HG03558 (cell line): ENCODE measurements at regions not wholly inside any gene's neighbourhood (a gene's known extent, or its start where the extent isn't known, plus 50 kb on each side); places are given as distances from the start of the nearest gene placed in this dataset.

Experiments used
- ATAC-seq: cut with Tn5 transposase; IDR thresholded peaks from one replicate; pipeline ENCODE4 v1.9.1; 2021; ENCODE audit warnings: moderate number of reproducible peaks; ENCODE audit not compliant: unreplicated experiment; ENCODE audit errors: extremely low read depth

DNA sequence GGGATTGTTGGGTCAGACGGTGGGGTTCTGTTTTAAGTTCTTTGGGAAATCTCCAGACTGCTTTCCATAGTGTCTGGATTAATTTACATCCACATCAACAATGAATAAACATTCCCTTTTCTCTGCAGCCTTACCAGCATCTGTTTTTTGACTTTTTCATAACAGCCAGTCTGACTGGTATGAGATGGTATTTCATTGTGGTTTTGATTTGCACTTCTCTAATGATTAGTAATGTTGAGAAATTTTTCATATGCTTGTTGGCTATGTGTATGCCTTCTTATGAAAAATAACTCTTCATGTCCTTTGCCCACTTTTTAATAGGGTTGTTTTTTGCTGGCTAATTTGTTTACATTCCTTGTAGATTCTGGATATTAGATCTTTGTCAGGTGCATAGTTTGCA, 140.8 kb upstream of the CNTN1 start:
- no peak for ATAC-seq

DNA sequence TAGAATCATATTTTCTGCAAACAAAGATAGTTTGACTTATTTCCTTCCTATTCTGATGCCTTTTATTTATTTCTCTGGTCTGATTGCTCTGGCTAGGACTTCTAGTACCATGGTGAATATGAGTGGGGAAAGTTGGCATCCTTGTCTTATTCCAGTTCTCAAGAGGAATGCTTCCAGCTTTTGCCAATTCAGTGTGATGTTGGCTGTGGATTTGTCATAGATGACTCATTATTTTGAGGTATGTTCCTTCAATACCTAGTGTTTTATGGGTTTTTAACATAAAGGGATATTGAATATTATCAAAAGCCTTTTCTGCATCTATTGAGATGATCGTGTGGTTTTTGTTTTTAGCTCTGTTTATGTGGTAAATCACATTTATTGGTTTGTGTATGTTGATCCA, 139.4 kb upstream of the CNTN1 start:
- ATAC-seq, result no peak

DNA sequence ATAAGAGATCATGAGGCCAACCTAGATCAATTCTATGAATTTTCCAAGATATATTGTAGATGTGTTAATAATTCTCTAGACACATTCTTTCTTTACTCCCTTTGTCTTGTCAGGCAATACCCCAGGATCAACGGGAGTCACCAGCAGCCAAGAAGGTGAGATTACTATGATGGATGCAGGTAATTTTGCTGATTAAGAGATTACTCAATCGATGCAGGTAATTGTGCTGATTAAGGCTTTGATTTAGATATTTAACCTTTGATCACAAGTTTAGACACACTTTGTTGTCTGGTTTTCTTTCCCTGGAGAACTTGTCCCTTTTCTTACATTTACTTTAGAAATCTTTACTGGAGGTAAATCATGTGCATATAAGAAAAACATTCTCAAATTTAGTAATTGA, 134.3 kb upstream of the CNTN1 start:
- ATAC-seq, result no peak

DNA sequence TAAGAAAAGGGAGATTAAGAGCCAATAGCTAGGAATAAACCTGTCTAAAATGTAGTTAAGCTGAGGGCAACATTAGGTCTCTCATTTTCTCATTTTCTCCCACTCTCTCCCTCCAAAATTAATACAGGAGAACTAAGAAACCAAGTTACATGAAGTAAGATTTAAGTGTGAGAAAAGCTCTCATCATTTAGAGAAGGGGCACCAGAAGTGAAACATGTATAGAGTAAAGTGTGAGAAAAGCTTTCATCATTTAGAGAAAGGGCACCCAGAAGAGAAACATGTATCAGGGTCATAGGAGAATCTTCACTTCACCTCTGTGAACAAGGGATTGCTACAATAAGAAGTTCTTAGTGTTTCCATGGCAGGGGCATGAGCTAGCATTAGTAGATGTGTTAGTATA, 132.4 kb upstream of the CNTN1 start:
- ATAC-seq, result peak; percentile 41

DNA sequence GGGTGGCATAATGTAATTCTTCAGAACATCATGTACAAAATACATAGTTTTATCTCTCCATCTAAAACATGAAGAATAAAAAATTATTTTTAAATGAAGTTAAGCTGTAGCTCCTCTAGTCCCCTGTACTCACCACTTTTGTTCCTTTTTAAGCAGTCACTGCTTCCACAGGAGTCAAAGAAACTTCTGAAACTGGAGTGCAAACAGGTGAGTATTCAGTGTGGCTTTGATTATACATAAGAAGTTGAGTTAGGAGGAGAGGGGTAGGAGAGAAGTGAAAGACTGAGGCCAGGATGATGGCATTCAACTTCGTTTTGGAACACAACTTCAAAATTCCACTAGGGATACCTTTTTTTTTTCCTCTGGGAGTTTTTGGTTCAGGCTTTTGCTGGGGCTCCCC, 131.4 kb upstream of the CNTN1 start:
- ATAC-seq, result no peak

DNA sequence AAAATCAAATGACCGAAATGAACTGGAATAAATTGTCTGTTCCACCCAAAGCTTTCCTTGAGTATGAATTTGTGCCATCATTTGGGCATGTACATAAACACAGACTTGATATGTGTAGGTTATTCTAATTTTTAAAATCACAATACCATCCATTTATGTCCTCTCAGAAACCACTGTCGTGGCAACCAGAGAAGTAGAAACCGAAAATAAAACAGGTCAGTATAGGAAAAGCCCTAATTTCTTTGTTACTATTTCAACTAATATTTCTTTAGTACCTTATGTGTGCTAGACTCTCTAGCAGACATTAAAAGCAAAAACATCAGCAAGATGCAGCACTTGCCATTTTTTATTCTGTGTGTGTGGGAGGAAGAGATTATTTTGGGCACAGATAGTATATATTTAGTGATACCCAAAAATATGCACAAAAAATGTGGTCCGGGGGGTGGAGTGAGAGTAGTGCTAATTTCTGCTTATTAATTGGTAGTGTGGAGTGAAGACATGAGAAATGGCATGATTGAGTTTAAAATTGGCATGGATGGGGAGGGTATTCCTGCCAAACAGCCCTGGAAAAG, 130.8 kb upstream of the CNTN1 start:
- no peak for ATAC-seq

DNA sequence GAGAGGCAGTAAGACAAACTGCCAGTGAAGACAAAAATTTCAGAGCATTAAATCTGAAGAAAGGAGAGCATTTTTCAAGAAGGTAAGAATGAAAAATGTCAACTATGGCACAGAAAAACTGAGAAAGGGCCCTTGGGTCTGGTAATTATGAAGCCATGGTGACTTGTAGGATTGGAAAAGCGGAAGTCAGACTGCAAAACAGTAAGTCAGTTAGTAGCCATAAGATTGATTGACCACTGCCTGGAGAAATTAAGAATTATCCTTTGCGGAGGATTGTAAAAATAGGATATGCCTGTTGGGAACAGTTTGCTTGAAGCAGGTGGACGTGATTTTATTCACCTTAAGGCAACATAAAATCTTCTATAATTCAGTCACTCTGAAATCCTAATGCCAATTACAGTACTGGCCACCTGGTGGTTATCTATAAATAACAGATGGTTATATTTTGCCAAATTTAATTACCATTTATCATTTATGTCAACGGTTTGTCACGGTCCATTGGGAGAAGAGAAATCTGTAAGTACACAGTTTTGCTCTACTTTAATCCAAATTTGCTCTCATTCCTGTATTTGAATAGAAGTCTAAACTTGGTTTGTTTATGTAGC, 127.1 kb upstream of the CNTN1 start:
- no peak for ATAC-seq

DNA sequence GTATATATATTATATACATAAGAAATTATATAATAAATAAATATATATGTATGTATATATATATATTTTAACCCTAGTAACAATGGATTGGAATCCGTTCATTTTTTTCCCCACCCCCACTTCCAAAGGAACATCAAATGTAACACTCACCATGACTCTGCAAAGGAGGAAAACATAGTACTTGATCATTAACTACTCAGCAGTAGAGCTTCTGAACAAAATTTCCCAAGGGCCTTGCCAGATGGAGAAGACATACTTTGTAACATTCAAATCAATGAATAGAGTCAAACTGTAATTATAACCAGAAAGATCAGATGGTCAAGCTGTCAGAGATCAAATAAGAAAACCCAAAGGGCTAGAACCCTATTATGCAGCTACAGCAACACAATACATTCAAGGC, 126.0 kb upstream of the CNTN1 start:
- ATAC-seq, result no peak

DNA sequence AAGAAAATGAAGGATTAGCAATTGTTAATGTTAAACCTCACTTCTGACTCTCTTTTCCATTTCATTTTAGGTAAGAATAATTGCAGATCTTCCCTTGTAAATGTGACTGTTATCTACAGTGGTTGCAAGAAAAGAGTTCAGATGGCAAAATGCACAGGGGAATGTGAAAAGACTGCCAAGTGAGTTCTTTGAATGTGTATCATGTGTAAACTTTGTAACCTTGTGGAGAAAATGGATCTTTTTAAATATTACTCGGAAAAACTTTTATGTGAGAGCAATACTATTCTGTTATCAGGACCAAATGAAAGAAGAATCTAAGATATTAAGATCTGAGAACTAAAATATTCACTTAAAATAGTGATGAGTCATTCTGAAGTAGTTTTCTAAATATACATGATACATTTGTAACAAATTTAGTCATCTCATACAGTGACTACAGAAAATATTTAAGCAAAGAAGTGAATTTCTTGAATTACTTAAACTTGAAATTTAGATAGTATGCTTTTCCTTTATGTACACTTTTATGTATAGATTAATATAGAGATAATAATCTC, 122.5 kb upstream of the CNTN1 start:
- no peak for ATAC-seq

DNA sequence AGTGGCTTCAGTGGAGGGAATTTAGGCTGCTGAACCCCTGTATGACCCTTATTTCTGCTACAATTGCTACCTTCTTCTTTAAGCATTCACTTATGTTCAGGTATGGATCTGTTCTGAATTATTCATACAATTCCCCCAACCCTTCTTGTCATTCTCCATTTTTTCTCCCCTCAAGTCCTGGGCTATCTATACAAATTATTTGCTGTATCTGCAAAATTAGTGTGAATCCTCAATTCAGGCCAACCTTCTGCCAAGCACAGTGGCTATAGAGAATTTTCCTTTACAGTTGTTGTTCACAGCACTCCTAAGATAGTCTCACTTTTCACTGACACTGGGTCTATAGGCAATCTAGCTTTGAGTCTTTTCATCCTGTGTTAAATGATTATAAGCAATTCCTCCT, 119.2 kb upstream of the CNTN1 start:
- no peak for ATAC-seq

DNA sequence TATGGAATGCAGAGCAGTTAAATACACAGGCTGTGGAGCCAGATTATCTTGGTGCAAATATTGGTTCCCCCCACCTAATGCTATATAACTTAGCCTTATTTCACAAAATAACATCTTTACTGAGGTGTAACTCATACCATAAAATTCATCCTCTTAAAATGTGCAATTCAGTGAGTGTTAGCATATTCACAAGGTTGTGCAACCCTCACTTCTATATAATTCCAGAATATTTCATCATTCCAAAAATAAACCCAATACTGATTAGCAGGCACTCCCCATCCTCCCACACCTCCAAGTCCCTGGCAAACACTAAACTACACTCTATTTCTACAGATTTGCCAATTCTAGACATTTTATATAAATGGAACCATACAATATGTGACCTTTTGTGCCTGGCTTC, 116.3 kb upstream of the CNTN1 start:
- ATAC-seq, result no peak

DNA sequence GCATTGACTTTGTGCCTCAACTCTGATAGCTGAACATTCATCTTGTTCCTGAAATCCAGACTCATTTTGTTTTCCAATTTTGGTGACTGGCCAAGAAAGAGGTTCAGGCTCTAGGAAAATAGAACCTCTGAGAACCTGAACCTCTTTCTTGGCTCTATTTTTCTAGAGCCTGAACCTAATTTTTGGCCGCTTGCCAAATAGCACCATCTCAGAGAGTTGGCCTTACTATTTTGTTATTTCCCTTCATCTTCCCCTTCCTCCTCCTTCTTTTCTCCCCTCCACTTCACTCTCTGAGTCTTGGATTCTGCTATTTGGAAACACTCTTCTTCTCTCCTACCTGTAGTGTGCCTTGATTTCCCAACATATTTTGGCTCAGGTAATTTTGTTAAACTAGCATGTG, 114.4 kb upstream of the CNTN1 start:
- ATAC-seq, result no peak

DNA sequence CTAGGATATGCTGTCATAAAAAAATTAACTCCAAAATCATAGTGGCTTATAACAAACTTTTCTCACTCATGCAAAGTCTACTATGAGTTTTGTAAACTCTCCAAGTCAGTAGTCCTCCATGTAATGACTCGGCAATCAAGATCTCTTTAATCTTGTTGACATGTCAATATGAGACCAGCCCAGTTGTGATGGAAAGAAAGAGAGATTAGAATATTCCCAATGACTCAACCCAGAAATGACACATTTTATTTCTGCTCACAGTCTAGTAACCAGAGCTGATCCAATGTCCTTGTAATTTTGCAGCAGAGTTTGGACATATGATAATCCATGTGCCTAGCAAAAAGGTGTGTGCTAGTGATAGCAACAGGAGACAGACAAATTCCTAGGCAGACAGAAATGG, 112.6 kb upstream of the CNTN1 start:
- ATAC-seq, result no peak

DNA sequence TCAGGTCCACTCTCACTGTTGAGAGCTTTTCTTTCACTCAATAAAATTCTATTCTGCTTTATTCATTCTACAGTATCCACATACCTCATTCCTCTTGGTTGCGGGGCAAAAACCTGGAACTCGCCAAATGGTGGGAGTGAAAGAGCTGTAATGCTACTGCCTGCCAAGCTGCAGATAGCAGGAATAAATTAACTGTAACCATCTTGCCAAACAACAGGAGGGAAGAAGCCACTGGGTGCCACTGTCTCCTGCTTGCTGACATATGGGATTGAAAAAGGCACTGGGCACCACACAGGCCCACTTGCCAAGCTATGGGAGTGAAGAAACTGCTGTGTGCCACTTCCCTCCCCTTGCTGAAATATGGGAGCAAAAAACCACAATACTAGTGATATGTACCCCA, 111.9 kb upstream of the CNTN1 start:
- no peak for ATAC-seq

DNA sequence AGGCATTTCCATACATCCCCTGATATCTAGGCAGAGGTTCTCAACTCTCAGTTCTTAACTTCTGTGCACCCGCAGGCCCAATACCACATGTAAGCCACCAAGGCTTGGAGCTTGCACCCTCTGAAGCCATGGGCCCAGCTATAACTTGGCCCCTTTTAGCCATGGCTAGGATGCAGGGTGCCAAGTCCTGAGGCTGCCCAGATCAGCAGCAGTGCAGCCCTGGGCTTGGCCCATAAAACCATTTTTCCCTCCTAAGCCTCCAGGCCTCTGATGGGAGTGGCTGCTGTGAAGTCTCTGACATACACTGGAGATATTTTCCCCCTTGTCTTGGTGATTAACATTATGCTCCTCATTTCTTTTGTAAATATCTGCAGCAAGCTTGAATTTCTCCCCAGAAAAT, 110.3 kb upstream of the CNTN1 start:
- ATAC-seq, result no peak

DNA sequence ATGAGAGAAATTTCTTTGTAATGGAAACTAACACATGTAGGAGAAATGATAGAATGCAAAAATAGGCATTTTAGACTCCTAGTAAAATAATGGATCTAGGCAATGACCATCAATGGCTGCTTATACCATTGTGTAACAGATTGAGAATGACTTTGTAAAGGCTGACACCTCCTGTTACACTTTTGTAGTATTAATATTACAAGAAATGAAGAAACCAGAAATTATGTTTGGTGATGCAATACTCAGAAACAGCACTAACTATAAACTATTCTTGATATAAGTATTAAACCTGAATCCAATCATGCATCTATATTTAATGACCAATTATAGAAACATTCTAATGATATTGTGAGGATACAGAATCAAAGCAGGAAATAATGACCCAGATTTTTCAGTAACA, 108.5 kb upstream of the CNTN1 start:
- ATAC-seq, result no peak

DNA sequence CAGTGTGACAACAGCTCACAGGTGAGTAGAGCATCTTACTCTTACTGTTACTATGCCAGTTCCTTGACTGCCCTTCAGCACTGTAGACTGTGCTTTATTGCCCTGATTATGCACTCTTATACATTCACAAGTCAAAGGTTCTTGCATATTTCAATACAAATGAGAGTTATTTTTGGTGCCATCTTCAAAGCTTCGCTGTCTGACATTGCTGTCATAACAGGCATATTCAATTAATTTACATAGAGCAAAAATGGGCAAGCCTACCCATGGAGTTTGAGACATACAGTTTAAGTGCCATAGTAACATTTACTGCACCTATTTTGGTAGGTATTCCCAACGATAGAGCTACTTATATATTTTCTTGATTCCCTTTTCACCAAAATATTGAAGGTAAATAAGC, 107.5 kb upstream of the CNTN1 start:
- ATAC-seq, result no peak

DNA sequence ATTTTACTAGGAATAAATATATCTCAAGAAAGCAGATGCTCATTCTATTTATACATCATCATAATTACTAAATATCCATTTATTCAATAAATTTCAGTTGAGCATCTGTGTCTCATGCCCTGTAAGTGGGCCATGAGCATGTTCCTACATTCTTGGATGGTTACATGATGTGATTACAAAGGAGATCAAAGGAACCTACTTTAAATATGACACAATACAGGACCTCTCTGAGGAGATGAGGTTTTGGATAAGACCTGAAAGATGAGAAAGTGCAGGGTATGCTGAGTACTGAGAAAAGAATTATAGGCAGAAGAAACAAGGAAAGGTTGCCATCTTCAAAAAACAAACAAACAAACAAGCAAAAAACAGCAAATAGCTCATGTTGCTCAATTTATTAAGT, 105.4 kb upstream of the CNTN1 start:
- no peak for ATAC-seq

DNA sequence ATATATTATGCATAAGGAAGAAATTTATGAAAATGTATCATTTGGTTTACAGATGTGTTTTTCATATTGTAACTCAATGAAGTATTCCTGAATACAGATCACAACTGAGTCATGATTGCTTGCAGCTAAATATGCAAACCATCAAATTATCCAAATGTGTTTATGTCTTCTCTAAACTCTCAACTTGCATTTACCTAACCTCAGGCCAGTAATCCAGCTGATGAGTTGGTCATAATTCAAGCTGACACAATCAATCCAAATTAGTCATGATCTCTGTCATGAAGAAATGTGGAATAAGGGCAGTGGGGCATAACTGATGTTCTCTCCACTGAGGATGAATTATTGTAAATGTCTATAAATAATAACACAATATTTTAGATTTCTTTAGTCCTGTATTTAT, 104.8 kb upstream of the CNTN1 start:
- ATAC-seq, result no peak

DNA sequence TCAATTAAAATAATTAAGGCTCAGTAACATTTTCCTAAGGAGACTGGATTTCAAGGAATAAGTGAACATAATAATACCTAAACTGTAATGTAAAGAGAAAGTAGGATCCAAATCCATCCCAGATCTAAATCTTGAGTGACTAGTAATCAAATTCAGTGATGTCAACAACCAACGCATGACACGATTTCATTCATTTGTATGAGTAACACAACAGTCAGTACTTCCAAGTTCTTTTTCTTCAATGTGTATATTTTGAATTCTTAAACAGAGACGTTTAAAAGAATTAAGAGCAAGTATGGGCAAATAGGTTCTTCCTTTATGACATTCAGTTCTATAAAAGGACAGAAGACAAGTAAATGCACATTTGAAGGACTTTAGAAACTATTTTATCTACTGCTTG, 104.3 kb upstream of the CNTN1 start:
- no peak for ATAC-seq

DNA sequence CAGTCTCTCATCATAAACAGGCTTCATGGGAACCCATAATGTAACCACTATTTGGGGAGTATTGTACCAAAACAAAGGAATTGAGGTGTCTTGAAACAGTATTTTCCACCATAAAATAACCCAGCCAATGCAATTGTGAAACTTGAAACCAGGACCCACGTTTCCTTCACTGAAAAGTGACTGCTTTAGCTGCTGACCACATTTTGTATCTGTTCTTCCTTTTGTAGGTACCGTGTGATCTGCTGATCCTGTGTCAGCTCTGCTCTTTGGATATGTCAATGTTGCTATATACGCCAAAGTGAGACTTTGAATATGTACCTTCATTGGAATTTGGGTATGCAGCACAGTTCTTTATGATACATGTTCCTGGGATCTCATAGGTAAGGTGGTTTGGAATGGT, 95.1 kb upstream of the CNTN1 start:
- no peak for ATAC-seq

DNA sequence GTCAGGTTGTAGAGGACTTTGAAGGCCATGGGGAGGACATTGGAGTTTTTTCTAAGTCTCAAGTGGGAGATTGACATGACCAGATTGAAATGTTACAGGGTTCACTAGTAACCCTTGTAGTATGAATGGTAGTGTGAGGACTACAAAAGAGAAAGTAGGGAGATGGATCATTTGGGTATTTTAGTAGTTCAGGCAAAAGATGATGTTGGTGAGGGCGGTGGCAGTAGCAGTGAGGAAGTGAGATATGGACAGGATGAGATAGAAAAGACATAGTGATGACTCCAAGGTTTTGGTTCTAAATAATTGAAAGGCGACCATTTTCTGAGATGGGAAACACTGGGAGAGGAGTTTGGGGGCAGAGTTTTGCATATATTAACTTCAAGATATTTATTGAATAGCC, 94.2 kb upstream of the CNTN1 start:
- ATAC-seq, result no peak
